Thoracic aorta (tissue), 2 donors: ENCODE measurements at regions not wholly inside any gene's neighbourhood (a gene's known extent, or its start where the extent isn't known, plus 50 kb on each side); places are given as distances from the start of the nearest gene placed in this dataset.
"Not testable (repeated sequence)": the region's sequence is repeated elsewhere in the genome, so short reads cannot be mapped to it uniquely, and the experiment has no call there.

Source experiments
- ATAC-seq: fragments of 150-250 bp; one replicate; pipeline ENCODE4 v1.8.0; 2017; ENCODE audit warnings: low read depth; ENCODE audit not compliant: insufficient number of reproducible peaks, low FRiP score
- DNase-seq: peaks from one replicate; pipeline ENCODE4 v3.0.0-alpha.2; 2020; ENCODE audit warnings: low spot score
- H3K27ac ChIP-seq, 2 donors: fragments of 200-600 bp; sonication (generic); 1 replicate in 1 of 2; 2 replicates in 1 of 2; pipeline ENCODE4 v1.5.1; 2016; ENCODE audit warnings: mild to moderate bottlenecking in 2 of 2, moderate library complexity in 2 of 2
- H3K27me3 ChIP-seq: fragments of 200-600 bp; sonication (generic); replicated peaks from 2 replicates; pipeline ENCODE4 v1.6.0; 2016; ENCODE audit warnings: mild to moderate bottlenecking; ENCODE audit not compliant: insufficient read depth
- H3K36me3 ChIP-seq: fragments of 200-600 bp; sonication (generic); one replicate; pipeline ENCODE4 v1.5.1; 2016
- H3K4me1 ChIP-seq, 2 donors: fragments of 200-600 bp; sonication (generic); 1 replicate in 1 of 2; 2 replicates in 1 of 2; pipeline versions ENCODE4 v1.5.1 to v1.6.0; 2016; ENCODE audit warnings: low read depth in 2 of 2, mild to moderate bottlenecking in 1 of 2; ENCODE audit not compliant: control insufficient read depth in 1 of 2
- H3K4me3 ChIP-seq: fragments of 200-600 bp; sonication (generic); 2 replicates; pipeline ENCODE4 v1.5.1; 2016; ENCODE audit warnings: mild to moderate bottlenecking
- H3K9me3 ChIP-seq: fragments of 200-600 bp; sonication (generic); 2 replicates; pipeline ENCODE4 v1.5.1; 2016
- CTCF ChIP-seq: fragments of 200-600 bp; sonication (generic); IDR thresholded peaks from one replicate; pipeline ENCODE4 v1.5.1; 2019; ENCODE audit warnings: antibody characterized with exemption

GRCh38 chr4:120281581-120281980 lies 214.9 kb upstream of the MAD2L1 start:
- Histone ChIP-seq H3K27ac (no peak overlapping the region), H3K9me3 (no peaks in the 10 kb centered on the region), H3K36me3 (no peaks in the 10 kb centered on the region), H3K4me3 (no peak overlapping the region), H3K27me3 (no peaks in the 10 kb centered on the region), H3K4me1 (no peaks in the 10 kb centered on the region)
- TF ChIP-seq CTCF = no peak
- DNase-seq (no peak), ATAC-seq (no peak)

GRCh38 chr4:120277391-120277790 lies 210.7 kb upstream of the MAD2L1 start:
- ATAC-seq = no peak
- Histone ChIP-seq H3K9me3 (no peaks in the 10 kb centered on the region), H3K27ac (no peak overlapping the region), H3K4me3 (no peak overlapping the region), H3K36me3 (no peaks in the 10 kb centered on the region), H3K27me3 (no peaks in the 10 kb centered on the region), H3K4me1 (no peaks in the 10 kb centered on the region)
- TF ChIP-seq CTCF = no peak
- DNase-seq = no peak

- no peak for TF ChIP-seq CTCF
- H3K9me3 ChIP-seq = no peaks in the 10 kb centered on the region
These were observed 200.0 kb upstream of the MAD2L1 start for GRCh38 chr4:120266602-120267001.

GRCh38 chr4:120263618-120264017 lies 197.0 kb upstream of the MAD2L1 start:
- DNase-seq = no peak
- no peaks in the 10 kb centered on the region for H3K4me1 ChIP-seq
- H3K36me3 ChIP-seq = no peaks in the 10 kb centered on the region
- no peak overlapping the region for H3K27ac ChIP-seq
- no peaks in the 10 kb centered on the region for H3K27me3 ChIP-seq
- ATAC-seq = no peak
- no peaks in the 10 kb centered on the region for H3K9me3 ChIP-seq
- H3K4me3 ChIP-seq = no peak overlapping the region
- no peak for TF ChIP-seq CTCF

More at GRCh38 chr4:120266602-120267001, 200.0 kb upstream of the MAD2L1 start:
- Histone ChIP-seq H3K4me1 (no peaks in the 10 kb centered on the region), H3K27me3 (no peaks in the 10 kb centered on the region), H3K36me3 (no peaks in the 10 kb centered on the region), H3K4me3 (no peak overlapping the region), H3K27ac (no peak overlapping the region)
- ATAC-seq (no peak), DNase-seq (no peak)

GRCh38 chr4:120261117-120261516 lies 194.5 kb upstream of the MAD2L1 start:
- no peaks in the 10 kb centered on the region for H3K4me1 ChIP-seq
- DNase-seq (no peak), ATAC-seq (no peak)

GRCh38 chr4:120256112-120256775 lies 189.6 kb upstream of the MAD2L1 start:
- H3K27ac ChIP-seq, H3K27me3 ChIP-seq, H3K9me3 ChIP-seq, H3K4me3 ChIP-seq, H3K4me1 ChIP-seq, DNase-seq, ATAC-seq, H3K36me3 ChIP-seq: not testable (repeated sequence)

More at GRCh38 chr4:120261117-120261516, 194.5 kb upstream of the MAD2L1 start:
- TF ChIP-seq CTCF = no peak
- Histone ChIP-seq H3K4me3 (no peak overlapping the region), H3K27me3 (no peaks in the 10 kb centered on the region), H3K9me3 (no peaks in the 10 kb centered on the region), H3K27ac (no peak overlapping the region), H3K36me3 (no peaks in the 10 kb centered on the region)
